GM19328 (cell line): ENCODE measurements at regions not wholly inside any gene's neighbourhood (a gene's known extent, or its start where the extent isn't known, plus 50 kb on each side); places are given as distances from the start of the nearest gene placed in this dataset.

Source experiments
- ATAC-seq: cut with Tn5 transposase; IDR thresholded peaks from one replicate; pipeline ENCODE4 v1.9.1; 2021; ENCODE audit warnings: mild to moderate bottlenecking, moderate library complexity; ENCODE audit not compliant: unreplicated experiment

- ATAC-seq: no peak
Measured at GRCh38 chr5:125609011-125609410, 814.2 kb upstream of the GRAMD2B start.

GRCh38 chr5:125610892-125611291, 812.3 kb upstream of the GRAMD2B start:
- no peak for ATAC-seq

GRCh38 chr5:125611541-125611940, 811.7 kb upstream of the GRAMD2B start:
- ATAC-seq: no peak

- ATAC-seq: no peak
Measured at GRCh38 chr5:125612181-125612721, 811.0 kb upstream of the GRAMD2B start.

- ATAC-seq: no peak
Measured at GRCh38 chr5:125612776-125613175, 810.4 kb upstream of the GRAMD2B start.

- ATAC-seq: no peak
Measured at GRCh38 chr5:125630237-125630636, 793.0 kb upstream of the GRAMD2B start.

GRCh38 chr5:125633523-125633922, 789.7 kb upstream of the GRAMD2B start:
- no peak for ATAC-seq

GRCh38 chr5:125634216-125634835, 788.9 kb upstream of the GRAMD2B start:
- no peak for ATAC-seq

- ATAC-seq: no peak
Measured at GRCh38 chr5:125639858-125640257, 783.4 kb upstream of the GRAMD2B start.

GRCh38 chr5:125652761-125653160, 770.4 kb upstream of the GRAMD2B start:
- ATAC-seq: no peak

- no peak for ATAC-seq
Measured at GRCh38 chr5:125654392-125654791, 768.8 kb upstream of the GRAMD2B start.

GRCh38 chr5:125655156-125655555, 768.1 kb upstream of the GRAMD2B start:
- no peak for ATAC-seq

GRCh38 chr5:125657936-125658335, 765.3 kb upstream of the GRAMD2B start:
- no peak for ATAC-seq

GRCh38 chr5:125659316-125660023, 763.7 kb upstream of the GRAMD2B start:
- no peak for ATAC-seq

- no peak for ATAC-seq
Measured at GRCh38 chr5:125660231-125660895, 762.8 kb upstream of the GRAMD2B start.

GRCh38 chr5:125661584-125661983, 761.6 kb upstream of the GRAMD2B start:
- ATAC-seq: no peak

GRCh38 chr5:125668884-125669283, 754.3 kb upstream of the GRAMD2B start:
- no peak for ATAC-seq

GRCh38 chr5:125673359-125673950, 749.8 kb upstream of the GRAMD2B start:
- no peak for ATAC-seq

GRCh38 chr5:125679522-125679921, 743.7 kb upstream of the GRAMD2B start:
- no peak for ATAC-seq

GRCh38 chr5:125683669-125684068, 739.5 kb upstream of the GRAMD2B start:
- no peak for ATAC-seq

- ATAC-seq: no peak
Measured at GRCh38 chr5:125685771-125686170, 737.4 kb upstream of the GRAMD2B start.
